A549 (cell line): ENCODE measurements at regions not wholly inside any gene's neighbourhood (a gene's known extent, or its start where the extent isn't known, plus 50 kb on each side); places are given as distances from the start of the nearest gene placed in this dataset.

ENCODE experiments used
- ATAC-seq, 2 experiments: fragments of 200-7000 bp in 1 of 2; fragments of >200 bp in 1 of 2; cut with Nextera tagmentation in 1 of 2; cut with Tn5 transposase in 1 of 2; 3 replicates each; pipeline versions ENCODE4 v1.8.0 to v1.9.1; 2018 to 2020; ENCODE audit warnings: mild to moderate bottlenecking in 1 of 2, moderate library complexity in 1 of 2
- CTCF ChIA-PET: fragments of 300-600 bp; sonication (Branson Sonifier 250); formaldehyde crosslinking; extraction: SDS; loops from one replicate; lab custom pipeline; 2021; ENCODE audit warnings: antibody characterized with exemption, inconsistent platforms; lab: Yijun Ruan, JAX
- POLR2A ChIA-PET: fragments of 350-600 bp; formaldehyde crosslinking; extraction: SDS; loops from one replicate; lab custom pipeline; 2021; ENCODE audit warnings: antibody characterized with exemption, inconsistent platforms; lab: Yijun Ruan, JAX
- DNase-seq, 2 experiments: peaks; one replicate each; pipeline versions ENCODE4 v3.0.0 to v3.0.0-alpha.2; 2011 to 2016; ENCODE audit warnings: low read depth in 1 of 2, low spot score in 1 of 2
- FAIRE-seq: peaks from 2 replicates; lab custom pipeline; 2011; peaks lifted over from hg19 to GRCh38; lab: Jason Lieb, UNC
- H3K27ac ChIP-seq, 2 experiments: fragments of >200 bp; sonication (Bioruptor Twin); formaldehyde crosslinking; 3 replicates each; pipeline ENCODE4 v1.5.1; 2016 to 2017
- H3K4me1 ChIP-seq: fragments of >200 bp; sonication (Bioruptor Twin); formaldehyde crosslinking; 3 replicates; pipeline ENCODE4 v1.6.1; 2016
- H3K4me2 ChIP-seq: fragments of >200 bp; sonication (Bioruptor Twin); formaldehyde crosslinking; 3 replicates; pipeline ENCODE4 v1.6.1; 2016
- H3K4me3 ChIP-seq: fragments of >200 bp; sonication (Bioruptor Twin); formaldehyde crosslinking; 3 replicates; pipeline ENCODE4 v1.5.1; 2016
- H3K9me3 ChIP-seq: fragments of >200 bp; sonication (Bioruptor Twin); formaldehyde crosslinking; 3 replicates; pipeline ENCODE4 v1.6.1; 2016
- BHLHE40 ChIP-seq: IDR thresholded peaks from 2 replicates; pipeline ENCODE4 v1.6.1; 2012; ENCODE audit warnings: low read depth, low read length, inconsistent platforms
- CBX2 ChIP-seq: fragments of 200-600 bp; sonication (generic); IDR thresholded peaks from 2 replicates; pipeline ENCODE4 v1.6.1; 2016; ENCODE audit warnings: low read depth, mild to moderate bottlenecking, borderline replicate concordance
- GATA3 ChIP-seq: IDR thresholded peaks from 2 replicates; pipeline ENCODE4 v1.6.1; 2012; ENCODE audit warnings: borderline replicate concordance
- HMGXB4 ChIP-seq: fragments of 250-450 bp; sonication (Bioruptor Pico); IDR thresholded peaks from 2 replicates; pipeline ENCODE4 v1.5.0; 2021; ENCODE audit warnings: mild to moderate bottlenecking, moderate library complexity, borderline replicate concordance
- HOXA7 ChIP-seq: fragments of 250-450 bp; sonication (Bioruptor Pico); IDR thresholded peaks from 2 replicates; pipeline ENCODE4 v1.5.0; 2020; ENCODE audit warnings: mild to moderate bottlenecking, moderate library complexity
- JUNB ChIP-seq: fragments of >200 bp; sonication (Bioruptor Twin); formaldehyde crosslinking; IDR thresholded peaks from 2 replicates; pipeline ENCODE4 v1.6.1; 2016
- MAX ChIP-seq: IDR thresholded peaks from 2 replicates; pipeline ENCODE4 v1.6.1; 2012
- RARB ChIP-seq: fragments of 250-450 bp; sonication (Bioruptor Pico); IDR thresholded peaks from 2 replicates; pipeline ENCODE4 v1.8.0; 2021; ENCODE audit warnings: mild to moderate bottlenecking, moderate library complexity
- REST ChIP-seq: fragments of 200-600 bp; sonication (generic); IDR thresholded peaks from 2 replicates; pipeline ENCODE4 v1.6.1; 2016; ENCODE audit warnings: antibody characterized with exemption, mild to moderate bottlenecking, moderate library complexity
- USF2 ChIP-seq: fragments of 450-650 bp; IDR thresholded peaks from 2 replicates; pipeline ENCODE4 v1.6.1; 2014; ENCODE audit warnings: antibody characterized with exemption
- ZNF302 ChIP-seq: fragments of 250-450 bp; sonication (Bioruptor Pico); IDR thresholded peaks from 2 replicates; pipeline ENCODE4 v1.9.0; 2021; ENCODE audit warnings: inconsistent platforms, mild to moderate bottlenecking, moderate library complexity
- ZSCAN20 ChIP-seq: fragments of 250-450 bp; sonication (Bioruptor Pico); IDR thresholded peaks from 2 replicates; pipeline ENCODE4 v1.8.0; 2022; ENCODE audit warnings: mild to moderate bottlenecking, moderate library complexity
- WGBS: methylation state at CpG from one replicate; pipeline ENCODE4 v1.1.6; 2017; ENCODE audit errors: missing lambda C conversion rate; 5-methylcytosine and 5-hydroxymethylcytosine counted together
- TF ChIP-seq, protein P1 (sequence below): fragments of >200 bp; sonication (Bioruptor Twin); formaldehyde crosslinking; IDR thresholded peaks from 3 replicates; pipeline ENCODE4 v1.5.1; 2016

DNA sequence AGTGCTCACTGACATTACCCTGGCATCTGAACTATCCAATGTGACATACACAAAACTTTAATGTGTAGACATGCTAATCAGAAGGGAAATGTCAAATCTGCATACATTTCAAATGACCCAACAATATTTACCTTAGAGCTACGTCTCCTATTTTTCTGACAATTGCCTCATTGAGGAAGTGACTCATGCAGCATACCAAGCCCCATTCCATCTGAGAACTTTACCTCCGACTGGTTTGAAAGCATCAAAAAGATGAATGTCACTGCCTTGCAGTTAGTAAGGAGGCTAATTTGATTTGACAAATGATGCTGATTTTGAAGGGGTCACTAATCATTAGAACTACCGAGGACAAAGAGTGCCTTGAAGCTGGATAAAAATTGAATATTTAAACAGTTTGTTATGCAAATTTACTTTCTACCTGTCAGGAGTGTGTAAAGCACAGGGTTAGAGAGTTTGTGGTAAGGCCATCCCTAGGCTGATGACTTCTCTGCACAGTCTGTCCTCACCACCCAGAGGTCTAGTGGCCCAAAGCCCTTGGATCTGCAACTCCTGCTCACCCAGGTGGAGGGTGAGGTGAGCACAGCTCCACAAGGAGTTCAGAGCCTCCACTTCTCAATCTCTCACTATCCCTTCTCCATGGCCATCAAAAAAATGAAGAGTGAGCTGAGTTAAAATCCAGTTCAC is 500.3 kb upstream of the C1orf87 start:
- no peak overlapping the region for H3K27ac ChIP-seq

GRCh38 chr1:60573121-60573520 is 499.6 kb upstream of the C1orf87 start:
- no peak overlapping the region for H3K27ac ChIP-seq
- TF ChIP-seq ZNF302 (no peak), REST (no peak), HOXA7 (CRISPR knock-in tag) (no peak)
- 0% methylated on average over 1 of the region's 1 CpG for WGBS
- ChIA-PET POLR2A (no interaction called here), CTCF (interaction anchor here (1.2 kb wide), 1 partner anchor 10 kb away, joined by 3 read pairs; no protein-coding TSS in a partner anchor)
- FAIRE-seq, result no peak
- 0 out of 3 replicates have a peak, but pooled peaks cover 3% of the 10 kb centered on the region for H3K4me1 ChIP-seq
- ATAC-seq, result no peak
- no peak overlapping the region for H3K4me2 ChIP-seq
- H3K4me3 ChIP-seq, result no peak overlapping the region
- DNase-seq, result peak in 1 of 2 experiments; percentile 4
- no peaks in the 10 kb centered on the region for H3K9me3 ChIP-seq

More for the DNA sequence above, 500.3 kb upstream of the C1orf87 start:
- CTCF ChIA-PET, result interaction anchor here (1.2 kb wide), 1 partner anchor 10 kb away, joined by 3 read pairs; no protein-coding TSS in a partner anchor
- no peak overlapping the region for H3K4me3 ChIP-seq
- TF ChIP-seq JUNB (no peak), RARB (CRISPR knock-in tag) (no peak), GATA3 (no peak), MAX (no peak), CBX2 (no peak), HMGXB4 (CRISPR knock-in tag) (no peak)
- TF ChIP-seq, protein P1, sequence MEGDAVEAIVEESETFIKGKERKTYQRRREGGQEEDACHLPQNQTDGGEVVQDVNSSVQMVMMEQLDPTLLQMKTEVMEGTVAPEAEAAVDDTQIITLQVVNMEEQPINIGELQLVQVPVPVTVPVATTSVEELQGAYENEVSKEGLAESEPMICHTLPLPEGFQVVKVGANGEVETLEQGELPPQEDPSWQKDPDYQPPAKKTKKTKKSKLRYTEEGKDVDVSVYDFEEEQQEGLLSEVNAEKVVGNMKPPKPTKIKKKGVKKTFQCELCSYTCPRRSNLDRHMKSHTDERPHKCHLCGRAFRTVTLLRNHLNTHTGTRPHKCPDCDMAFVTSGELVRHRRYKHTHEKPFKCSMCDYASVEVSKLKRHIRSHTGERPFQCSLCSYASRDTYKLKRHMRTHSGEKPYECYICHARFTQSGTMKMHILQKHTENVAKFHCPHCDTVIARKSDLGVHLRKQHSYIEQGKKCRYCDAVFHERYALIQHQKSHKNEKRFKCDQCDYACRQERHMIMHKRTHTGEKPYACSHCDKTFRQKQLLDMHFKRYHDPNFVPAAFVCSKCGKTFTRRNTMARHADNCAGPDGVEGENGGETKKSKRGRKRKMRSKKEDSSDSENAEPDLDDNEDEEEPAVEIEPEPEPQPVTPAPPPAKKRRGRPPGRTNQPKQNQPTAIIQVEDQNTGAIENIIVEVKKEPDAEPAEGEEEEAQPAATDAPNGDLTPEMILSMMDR, result no peak
- DNase-seq, result peak in 1 of 2 experiments; percentile 25
- H3K4me2 ChIP-seq, result 0 out of 3 replicates have a peak overlapping the region, but pooled peaks have one; percentile 10
- ATAC-seq, result no peak
- 0 out of 3 replicates have a peak, but pooled peaks cover 3% of the 10 kb centered on the region for H3K4me1 ChIP-seq
- H3K9me3 ChIP-seq, result no peaks in the 10 kb centered on the region
- POLR2A ChIA-PET, result no interaction called here
- FAIRE-seq, result no peak
- WGBS, result 10% methylated on average over 3 of the region's 3 CpGs

GRCh38 chr1:60572378-60572777 is 498.8 kb upstream of the C1orf87 start:
- no peak for DNase-seq
- no peak for FAIRE-seq
- no peak for TF ChIP-seq USF2
- no peak for TF ChIP-seq ZSCAN20
- no peak for TF ChIP-seq BHLHE40
- TF ChIP-seq CBX2, result no peak
- H3K9me3 ChIP-seq, result no peaks in the 10 kb centered on the region
- H3K4me2 ChIP-seq, result no peak overlapping the region
- 58% methylated on average over 4 of the region's 4 CpGs for WGBS
- 0 out of 3 replicates have a peak, but pooled peaks cover 3% of the 10 kb centered on the region for H3K4me1 ChIP-seq
- no peak overlapping the region for H3K27ac ChIP-seq
- POLR2A ChIA-PET, result no interaction called here
- CTCF ChIA-PET, result interaction anchor here (0.9 kb wide), 1 partner anchor 42 kb away, joined by 3 read pairs; no protein-coding TSS in a partner anchor
- no peak for ATAC-seq
- no peak overlapping the region for H3K4me3 ChIP-seq
